SK-N-SH (cell line): ENCODE measurements at regions not wholly inside any gene's neighbourhood (a gene's known extent, or its start where the extent isn't known, plus 50 kb on each side); places are given as distances from the start of the nearest gene placed in this dataset.

Experiments
- CTCF ChIA-PET: fragments of 300-600, 350-600 bp; formaldehyde crosslinking; extraction: SDS; loops from one replicate; lab custom pipeline; 2021; lab: Yijun Ruan, JAX
- POLR2A ChIA-PET: fragments of 350-600 bp; sonication (Branson Sonifier 250); formaldehyde crosslinking; extraction: SDS; loops from one replicate; lab custom pipeline; 2020; ENCODE audit warnings: antibody characterized with exemption, inconsistent platforms; lab: Yijun Ruan, JAX
- DNase-seq: peaks from one replicate; pipeline ENCODE4 v3.0.0; 2012
- H2AFZ ChIP-seq: fragments of 200-600 bp; sonication (generic); 2 replicates; pipeline ENCODE4 v1.8.1; 2016; ENCODE audit warnings: antibody characterized with exemption, mild to moderate bottlenecking, low read depth
- H3F3A ChIP-seq: fragments of 200-600 bp; sonication (generic); replicated peaks from 2 replicates; pipeline ENCODE3; 2016; ENCODE audit warnings: antibody characterized with exemption, mild to moderate bottlenecking; ENCODE audit not compliant: insufficient read depth
- H3K27ac ChIP-seq, 2 experiments: fragments of 200-500 bp in 1 of 2; fragments of 200-600 bp in 1 of 2; sonication (Bioruptor generic) in 1 of 2; sonication (generic), shearing (Covaris generic) in 1 of 2; 2 replicates each; pipeline versions ENCODE4 v1.5.1 to v1.6.1; 2014 to 2016; ENCODE audit warnings: low read depth in 2 of 2, inconsistent platforms in 1 of 2, low read length in 1 of 2, mild to moderate bottlenecking in 1 of 2, mixed read lengths in 1 of 2
- H3K27me3 ChIP-seq: fragments of 200-600 bp; sonication (generic), shearing (Covaris generic); 2 replicates; pipeline ENCODE4 v1.6.1; 2016; ENCODE audit warnings: mixed run types; ENCODE audit not compliant: insufficient read depth
- H3K36me3 ChIP-seq, 2 experiments: fragments of 200-500 bp in 1 of 2; fragments of 200-600 bp in 1 of 2; sonication (Bioruptor generic) in 1 of 2; sonication (generic) in 1 of 2; replicated peaks in 1 of 2; 2 replicates each; pipeline versions ENCODE3 to v1.5.1; 2014 to 2016; ENCODE audit warnings: low read length in 1 of 2, mild to moderate bottlenecking in 1 of 2; ENCODE audit not compliant: insufficient read depth in 2 of 2, control insufficient read depth in 1 of 2
- H3K4me1 ChIP-seq, 2 experiments: fragments of 200-500 bp in 1 of 2; fragments of 200-600 bp in 1 of 2; sonication (Bioruptor generic) in 1 of 2; sonication (generic), shearing (Covaris generic) in 1 of 2; 2 replicates each; pipeline versions ENCODE4 v1.5.1 to v1.6.1; 2014 to 2016; ENCODE audit warnings: low read depth in 1 of 2, low read length in 1 of 2, mixed run types in 1 of 2; ENCODE audit not compliant: insufficient read depth in 2 of 2, control insufficient read depth in 1 of 2
- H3K4me2 ChIP-seq: fragments of 200-600 bp; sonication (generic), shearing (Covaris generic); 2 replicates; pipeline ENCODE4 v1.6.1; 2017; ENCODE audit warnings: mixed run types
- H3K4me3 ChIP-seq, 2 experiments: fragments of 200-500 bp in 1 of 2; fragments of 200-600 bp in 1 of 2; sonication (Bioruptor generic) in 1 of 2; sonication (generic), shearing (Covaris generic) in 1 of 2; 2 replicates each; pipeline versions ENCODE4 v1.5.1 to v1.8.1; 2014 to 2016; ENCODE audit warnings: low read depth in 2 of 2, inconsistent platforms in 1 of 2, low read length in 1 of 2, mild to moderate bottlenecking in 1 of 2, mixed read lengths in 1 of 2, moderate library complexity in 1 of 2
- H3K79me2 ChIP-seq: fragments of 200-600 bp; sonication (generic); 2 replicates; pipeline ENCODE4 v1.8.1; 2017; ENCODE audit warnings: mild to moderate bottlenecking; ENCODE audit not compliant: insufficient read depth
- H3K9ac ChIP-seq: fragments of 200-600 bp; sonication (generic); 2 replicates; pipeline ENCODE4 v1.6.1; 2017; ENCODE audit warnings: mixed run types
- H3K9me2 ChIP-seq: fragments of 200-600 bp; sonication (generic); 2 replicates; pipeline ENCODE4 v1.6.1; 2017; ENCODE audit warnings: mixed run types
- H3K9me3 ChIP-seq: fragments of 200-600 bp; sonication (generic); 2 replicates; pipeline ENCODE4 v1.6.1; 2017; ENCODE audit warnings: mixed run types, mild to moderate bottlenecking, moderate library complexity
- H4K20me1 ChIP-seq: fragments of 200-600 bp; sonication (generic); 2 replicates; pipeline ENCODE4 v1.6.1; 2017; ENCODE audit warnings: mild to moderate bottlenecking, mixed run types; ENCODE audit not compliant: insufficient read depth
- EP300 ChIP-seq, 2 experiments: IDR thresholded peaks; 2 replicates each; pipeline versions ENCODE4 v1.4.0 to v1.6.1; 2012; ENCODE audit warnings: borderline replicate concordance in 1 of 2, low read depth in 1 of 2, low read length in 1 of 2
- EZH2phosphoT487 ChIP-seq: fragments of 200-600 bp; sonication (generic); IDR thresholded peaks from 2 replicates; pipeline ENCODE4 v1.6.1; 2017; ENCODE audit warnings: low read depth, mixed run types, mild to moderate bottlenecking, antibody characterized with exemption, moderate library complexity, borderline replicate concordance
- FOSL2 ChIP-seq: IDR thresholded peaks from 2 replicates; pipeline ENCODE4 v1.4.0; 2012; ENCODE audit warnings: low read depth, mild to moderate bottlenecking, moderate library complexity, borderline replicate concordance
- FOXJ3 ChIP-seq: sonication (generic); formaldehyde crosslinking; IDR thresholded peaks from 2 replicates; pipeline ENCODE4 v1.5.1; 2020; ENCODE audit warnings: mild to moderate bottlenecking, missing genetic modification reagents
- FOXM1 ChIP-seq: IDR thresholded peaks from 2 replicates; pipeline ENCODE4 v1.4.0; 2012; ENCODE audit warnings: low read depth, mild to moderate bottlenecking
- GATA2 ChIP-seq: sonication (generic); formaldehyde crosslinking; IDR thresholded peaks from 2 replicates; pipeline ENCODE4 v1.5.0; 2020; ENCODE audit warnings: mild to moderate bottlenecking, missing genetic modification reagents
- JUND ChIP-seq: IDR thresholded peaks from 2 replicates; pipeline ENCODE4 v1.4.0; 2012
- MAX ChIP-seq: IDR thresholded peaks from 2 replicates; pipeline ENCODE4 v1.4.0; 2012; ENCODE audit warnings: low read depth
- MEF2A ChIP-seq: IDR thresholded peaks from 2 replicates; pipeline ENCODE4 v1.4.0; 2012; ENCODE audit warnings: low read depth, borderline replicate concordance
- NFIC ChIP-seq: IDR thresholded peaks from 2 replicates; pipeline ENCODE4 v1.4.0; 2012; ENCODE audit warnings: borderline replicate concordance
- NRF1 ChIP-seq: IDR thresholded peaks from 2 replicates; pipeline ENCODE4 v1.6.1; 2012; ENCODE audit warnings: low read depth, mild to moderate bottlenecking, low read length
- PBX3 ChIP-seq: IDR thresholded peaks from 2 replicates; pipeline ENCODE4; 2012
- POLR2AphosphoS5 ChIP-seq: IDR thresholded peaks from 2 replicates; pipeline ENCODE4 v1.6.1; 2012; ENCODE audit warnings: low read depth, low read length
- RXRA ChIP-seq: IDR thresholded peaks from 2 replicates; pipeline ENCODE4 v1.4.0; 2012; ENCODE audit warnings: low read depth, mild to moderate bottlenecking, borderline replicate concordance
- SIN3A ChIP-seq: IDR thresholded peaks from 2 replicates; pipeline ENCODE4 v1.6.1; 2012; ENCODE audit warnings: low read depth, mild to moderate bottlenecking, low read length, moderate library complexity, borderline replicate concordance
- SMC3 ChIP-seq: IDR thresholded peaks from 2 replicates; pipeline ENCODE4 v1.6.1; 2012; ENCODE audit warnings: low read depth, low read length, improper control_type of control experiment
- TAF1 ChIP-seq: IDR thresholded peaks from 2 replicates; pipeline ENCODE4 v1.6.1; 2012; ENCODE audit warnings: low read depth, mild to moderate bottlenecking, low read length, moderate library complexity, borderline replicate concordance
- TCF12 ChIP-seq: IDR thresholded peaks from 2 replicates; pipeline ENCODE4 v1.4.0; 2012
- TEAD4 ChIP-seq: IDR thresholded peaks from 2 replicates; pipeline ENCODE4 v1.4.0; 2012; ENCODE audit warnings: mild to moderate bottlenecking, borderline replicate concordance; ENCODE audit not compliant: insufficient read depth
- USF2 ChIP-seq: fragments of 150-350 bp; IDR thresholded peaks from 2 replicates; pipeline ENCODE4 v1.6.1; 2017; ENCODE audit warnings: antibody characterized with exemption, low read length, low read depth, borderline replicate concordance
- ZBTB33 ChIP-seq: IDR thresholded peaks from 2 replicates; pipeline ENCODE4 v1.4.0; 2012; ENCODE audit warnings: low read depth, borderline replicate concordance
- WGBS: methylation state at CpG from one replicate; pipeline ENCODE4 v1.1.6; 2017; ENCODE audit warnings: low lambda C conversion rate; 5-methylcytosine and 5-hydroxymethylcytosine counted together

GRCh38 chr6:56868687-56869086 is 86.2 kb upstream of the BEND6 start:
- Histone ChIP-seq H3K4me3 (no peak overlapping the region; a peak in 1 of 4 replicates), H3F3A (peaks cover 33% of the 10 kb centered on the region), H3K4me1 (peaks cover 11 to 42% of the 10 kb centered on the region in 2 experiments; a peak in 3 of 4 replicates), H3K36me3 (peaks cover 0 to 4% of the 10 kb centered on the region in 2 experiments), H3K27ac (peak overlapping the region; percentile 45 to 90; a peak in 3 of 4 replicates), H3K27me3 (no peaks in the 10 kb centered on the region), H3K9me2 (no peaks in the 10 kb centered on the region), H2AFZ (no peak overlapping the region), H3K4me2 (peak overlapping the region; percentile 65), H3K9ac (peak overlapping the region; percentile 43; the same call in 1 of the 2 replicates), H4K20me1 (no peaks in the 10 kb centered on the region), H3K9me3 (no peaks in the 10 kb centered on the region), H3K79me2 (peaks cover 33% of the 10 kb centered on the region)
- peak; percentile 39 for DNase-seq
- no peak for TF ChIP-seq FOXJ3 (CRISPR knock-in tag)
- TF ChIP-seq PBX3, result peak; percentile 62
- no peak for TF ChIP-seq SIN3A
- no peak for TF ChIP-seq FOXM1
- 0 out of 2 replicates have a peak, but pooled peaks have one; percentile 27 for TF ChIP-seq POLR2AphosphoS5
- no peak for TF ChIP-seq TAF1
- TF ChIP-seq RXRA, result peak; percentile 61; the same call in 1 of the 2 replicates
- peak; percentile 85 for TF ChIP-seq JUND
- peak; percentile 32; the same call in 1 of the 2 replicates for TF ChIP-seq MEF2A
- TF ChIP-seq NRF1, result no peak
- TF ChIP-seq EP300 (IDR thresholded peaks at IDR 0.05; ENCODE audit: borderline replicate concordance in 1 of 2, low read depth in 1 of 2, low read length in 1 of 2), result peak; percentile 22 to 64; a peak in 3 of 4 replicates
- TF ChIP-seq GATA2 (CRISPR knock-in tag), result peak; percentile 44; the same call in 1 of the 2 replicates
- peak; percentile 51; the same call in 1 of the 2 replicates for TF ChIP-seq TEAD4
- TF ChIP-seq USF2, result no peak
- peak; percentile 48 for TF ChIP-seq NFIC
- TF ChIP-seq TCF12, result peak; percentile 75
- TF ChIP-seq FOSL2, result peak; percentile 82
- TF ChIP-seq ZBTB33, result 0 out of 2 replicates have a peak, but pooled peaks have one; percentile 31
- TF ChIP-seq EZH2phosphoT487, result no peak
- TF ChIP-seq MAX, result no peak
- no peak for TF ChIP-seq SMC3
- CTCF ChIA-PET, result interaction anchor here (2.9 kb wide), 1 partner anchor 16 kb away, joined by 14 read pairs; no protein-coding TSS in a partner anchor
- WGBS, result 0% methylated on average over 1 of the region's 1 CpG
- POLR2A ChIA-PET, result no interaction called here
